Neuron (in vitro differentiated cells): ENCODE measurements at regions not wholly inside any gene's neighbourhood (a gene's known extent, or its start where the extent isn't known, plus 50 kb on each side); places are given as distances from the start of the nearest gene placed in this dataset.
"Not testable (repeated sequence)": the region's sequence is repeated elsewhere in the genome, so short reads cannot be mapped to it uniquely, and the experiment has no call there.

Source experiments
- H2AFZ ChIP-seq: one replicate; pipeline ENCODE4 v1.6.1; 2013; ENCODE audit warnings: low read depth, mild to moderate bottlenecking, inconsistent platforms, low read length, moderate library complexity
- H3K27me3 ChIP-seq: one replicate; pipeline ENCODE4 v1.6.1; 2013; ENCODE audit warnings: low read length; ENCODE audit not compliant: insufficient read depth
- H3K36me3 ChIP-seq: one replicate; pipeline ENCODE4 v1.6.1; 2013; ENCODE audit warnings: low read length; ENCODE audit not compliant: insufficient read depth
- H3K4me1 ChIP-seq: one replicate; pipeline ENCODE4 v1.6.1; 2013; ENCODE audit warnings: low read length; ENCODE audit not compliant: insufficient read depth
- H3K4me3 ChIP-seq: 2 replicates; pipeline ENCODE4 v1.5.1; 2013; ENCODE audit warnings: mild to moderate bottlenecking, low read length, moderate library complexity
- H3K9me3 ChIP-seq: one replicate; pipeline ENCODE4 v1.6.1; 2013; ENCODE audit warnings: low read length

DNA sequence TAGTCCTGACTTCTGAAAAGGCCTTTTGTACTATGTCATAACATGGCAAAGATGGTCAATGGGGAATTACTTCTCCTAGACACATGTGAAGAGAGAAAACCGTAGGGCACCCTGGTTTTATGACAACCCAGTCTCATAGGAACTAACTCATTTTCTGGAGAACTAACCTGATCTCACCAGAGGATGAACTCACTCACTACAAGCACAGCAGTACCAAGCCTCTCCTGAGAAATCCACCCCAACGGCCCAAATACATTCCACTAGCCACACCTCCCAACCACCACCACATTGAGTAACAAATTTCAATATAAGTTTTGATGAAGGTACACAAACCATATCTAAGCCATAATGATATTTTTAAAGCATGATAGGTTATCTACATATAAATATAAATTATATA lies 909.3 kb upstream of the CDH10 start:
- Histone ChIP-seq H3K4me1 (no peaks in the 10 kb centered on the region), H3K4me3 (no peak overlapping the region), H2AFZ (no peak overlapping the region), H3K36me3 (no peaks in the 10 kb centered on the region), H3K9me3 (no peaks in the 10 kb centered on the region), H3K27me3 (no peaks in the 10 kb centered on the region)

DNA sequence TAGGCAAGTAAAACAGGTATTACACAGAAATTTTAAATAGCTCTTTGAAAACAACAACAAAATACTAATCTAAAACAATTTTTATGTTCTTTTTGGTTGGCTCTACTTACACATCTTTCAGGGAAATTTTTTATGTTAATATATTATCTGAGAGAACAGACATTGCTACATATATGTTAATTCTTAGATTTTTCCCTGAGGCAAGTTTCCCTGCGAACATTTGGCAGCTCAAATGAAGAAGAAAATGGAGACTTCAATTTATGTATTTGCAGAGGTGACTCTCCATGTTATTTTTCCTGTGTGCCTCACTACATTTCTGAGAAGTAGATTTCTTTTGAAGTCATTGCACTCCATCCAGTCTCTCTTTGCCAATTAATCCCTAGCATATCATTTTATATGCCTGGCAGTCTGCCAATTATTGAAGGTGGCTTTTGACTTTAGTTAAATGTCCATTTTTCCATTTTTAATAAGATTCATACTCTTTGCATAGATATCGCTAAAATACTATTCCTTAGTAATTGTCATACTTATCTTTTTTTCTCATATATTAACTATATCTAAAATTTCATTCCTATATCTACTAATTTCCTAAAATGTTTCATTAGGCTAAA lies 908.2 kb upstream of the CDH10 start:
- Histone ChIP-seq H3K9me3 (no peaks in the 10 kb centered on the region), H3K36me3 (no peaks in the 10 kb centered on the region), H2AFZ (no peak overlapping the region), H3K27me3 (no peaks in the 10 kb centered on the region), H3K4me1 (no peaks in the 10 kb centered on the region), H3K4me3 (no peak overlapping the region)

DNA sequence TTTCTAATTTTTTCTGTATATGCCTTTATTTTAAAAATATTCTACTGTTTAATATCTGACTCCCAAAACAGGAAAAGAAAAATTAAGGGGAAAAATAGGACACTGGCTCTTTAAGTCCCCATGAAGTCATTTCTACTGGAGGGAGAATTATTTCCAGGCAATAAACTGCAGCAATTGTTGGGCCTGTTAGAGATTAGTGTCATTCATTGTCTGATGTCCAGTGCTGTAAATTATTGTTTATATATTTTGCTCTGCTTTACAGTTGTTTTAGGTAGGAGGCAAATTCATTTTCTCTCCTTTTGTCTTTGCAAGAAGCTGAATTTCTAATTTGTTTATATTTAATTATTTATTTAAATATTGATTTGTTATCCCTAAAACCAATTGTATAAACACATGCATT lies 906.0 kb upstream of the CDH10 start:
- no peaks in the 10 kb centered on the region for H3K9me3 ChIP-seq
- H3K27me3 ChIP-seq: no peaks in the 10 kb centered on the region
- no peak overlapping the region for H2AFZ ChIP-seq
- no peaks in the 10 kb centered on the region for H3K36me3 ChIP-seq
- H3K4me3 ChIP-seq: no peak overlapping the region
- no peaks in the 10 kb centered on the region for H3K4me1 ChIP-seq

DNA sequence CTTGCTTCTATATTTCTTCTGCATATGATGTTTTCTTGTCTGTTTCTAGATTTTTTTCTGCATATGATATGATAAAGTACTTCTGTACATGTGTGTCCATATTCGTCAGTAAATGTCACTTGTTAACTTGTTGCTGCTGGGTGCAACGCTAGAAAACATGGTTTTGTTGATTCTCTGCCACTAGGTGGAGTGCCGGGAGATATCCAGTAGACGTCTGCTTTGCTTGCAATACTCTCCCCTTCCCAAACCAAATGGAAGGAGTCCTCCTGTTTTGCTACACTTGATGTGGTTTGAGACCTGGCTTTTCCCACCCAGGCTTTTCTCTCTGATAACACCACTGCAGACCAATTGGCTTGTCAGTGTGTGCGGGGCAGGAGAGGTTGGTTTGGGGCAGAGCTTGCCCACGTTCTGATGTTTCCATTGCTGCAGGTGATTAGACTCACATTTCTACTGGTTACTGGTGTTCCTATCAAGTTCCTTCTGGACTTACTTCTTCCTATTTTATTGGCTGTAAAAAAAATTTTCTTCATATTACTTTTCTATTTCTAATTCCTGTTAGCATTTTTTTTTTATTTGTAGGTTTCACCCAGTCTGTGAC lies 900.0 kb upstream of the CDH10 start:
- H2AFZ ChIP-seq: no peak overlapping the region
- H3K36me3 ChIP-seq: no peaks in the 10 kb centered on the region
- H3K9me3 ChIP-seq: no peaks in the 10 kb centered on the region
- H3K4me3 ChIP-seq: no peak overlapping the region
- H3K4me1 ChIP-seq: peaks cover 3% of the 10 kb centered on the region
- H3K27me3 ChIP-seq: no peaks in the 10 kb centered on the region

DNA sequence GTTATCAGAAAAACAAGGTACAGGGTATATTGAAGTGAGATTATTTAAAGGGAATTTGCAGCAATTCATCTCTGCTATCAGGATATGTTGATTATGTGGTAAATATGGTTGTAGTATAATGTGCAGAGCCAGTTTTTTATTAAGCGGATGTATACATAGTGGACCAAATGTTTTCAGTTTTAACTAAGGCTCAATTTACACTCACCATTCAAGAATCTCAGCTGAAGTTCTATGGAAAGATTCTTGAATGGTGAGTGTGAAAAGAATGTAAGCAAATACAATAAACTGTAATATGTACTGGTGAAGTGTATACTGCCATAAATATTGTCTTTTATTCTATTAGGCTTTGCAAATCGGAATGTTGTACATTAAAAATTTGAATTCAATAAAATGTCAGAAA lies 895.9 kb upstream of the CDH10 start:
- H3K9me3 ChIP-seq: no peaks in the 10 kb centered on the region
- peaks cover 9% of the 10 kb centered on the region for H3K4me1 ChIP-seq
- H3K27me3 ChIP-seq: no peaks in the 10 kb centered on the region
- no peak overlapping the region for H3K4me3 ChIP-seq
- peak overlapping the region; percentile 46 for H2AFZ ChIP-seq
- H3K36me3 ChIP-seq: no peaks in the 10 kb centered on the region

DNA sequence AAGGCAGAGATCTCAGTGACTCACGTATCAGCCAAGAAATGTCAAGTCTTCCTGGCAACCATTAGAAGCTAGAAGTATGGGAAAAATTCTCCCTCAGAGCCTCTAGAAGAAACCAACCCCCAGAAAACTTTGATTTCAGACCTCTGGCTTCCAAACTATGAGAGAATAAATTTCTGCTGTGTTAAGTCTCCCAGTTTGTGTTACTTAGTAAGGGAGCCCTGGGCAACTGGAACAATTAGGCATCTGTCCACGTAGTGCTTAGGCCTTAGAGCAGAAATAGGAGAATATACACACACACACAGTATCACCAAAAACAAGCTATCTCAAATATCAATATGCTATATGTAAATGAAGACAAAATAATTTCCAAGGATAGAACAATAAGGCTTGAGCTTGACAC lies 894.8 kb upstream of the CDH10 start:
- Histone ChIP-seq H3K4me1 (peaks cover 9% of the 10 kb centered on the region), H3K4me3 (no peak overlapping the region), H2AFZ (no peak overlapping the region), H3K36me3 (no peaks in the 10 kb centered on the region), H3K9me3 (no peaks in the 10 kb centered on the region), H3K27me3 (no peaks in the 10 kb centered on the region)

DNA sequence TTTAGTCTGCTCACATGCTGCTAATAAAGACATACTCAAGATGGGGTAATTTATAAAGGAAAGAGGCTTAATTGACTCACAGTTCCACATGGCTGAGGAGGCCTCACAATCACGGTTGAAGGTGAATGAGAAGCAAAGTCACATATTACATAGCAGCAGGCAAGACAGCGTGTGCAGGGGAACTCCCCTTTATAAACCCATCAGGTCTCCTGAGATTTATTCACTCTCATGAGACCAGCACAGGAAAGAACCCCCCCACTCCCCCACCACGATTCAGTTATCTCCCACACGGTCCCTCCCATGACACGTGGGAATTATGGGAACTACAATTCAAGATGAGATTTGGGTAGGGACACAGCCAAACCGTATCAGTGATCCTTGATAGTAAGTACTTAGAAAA lies 891.7 kb upstream of the CDH10 start:
- not testable (repeated sequence) for H3K9me3 ChIP-seq, H3K36me3 ChIP-seq, H2AFZ ChIP-seq, H3K4me3 ChIP-seq, H3K27me3 ChIP-seq, H3K4me1 ChIP-seq

DNA sequence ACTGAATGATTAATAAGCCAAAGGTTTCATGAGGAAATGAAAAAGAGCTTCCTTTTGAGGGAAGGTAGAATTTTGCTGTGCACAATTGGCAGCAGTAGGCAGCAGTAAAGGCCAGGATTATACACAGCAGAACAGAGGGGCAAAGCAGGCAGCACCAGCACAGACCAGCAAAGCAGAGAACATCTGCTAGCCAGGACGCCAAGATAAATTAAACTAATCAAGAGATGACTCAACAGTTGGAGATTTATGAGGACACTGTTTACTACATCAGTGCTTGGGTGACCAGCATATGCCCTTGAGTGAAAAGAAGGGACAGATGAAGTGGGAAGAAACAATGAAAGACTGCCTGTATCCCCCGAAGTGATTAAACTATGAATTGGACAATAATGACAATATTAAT lies 871.4 kb upstream of the CDH10 start:
- Histone ChIP-seq H3K36me3 (no peaks in the 10 kb centered on the region), H3K4me1 (no peaks in the 10 kb centered on the region), H2AFZ (no peak overlapping the region), H3K27me3 (no peaks in the 10 kb centered on the region), H3K9me3 (no peaks in the 10 kb centered on the region), H3K4me3 (no peak overlapping the region)

DNA sequence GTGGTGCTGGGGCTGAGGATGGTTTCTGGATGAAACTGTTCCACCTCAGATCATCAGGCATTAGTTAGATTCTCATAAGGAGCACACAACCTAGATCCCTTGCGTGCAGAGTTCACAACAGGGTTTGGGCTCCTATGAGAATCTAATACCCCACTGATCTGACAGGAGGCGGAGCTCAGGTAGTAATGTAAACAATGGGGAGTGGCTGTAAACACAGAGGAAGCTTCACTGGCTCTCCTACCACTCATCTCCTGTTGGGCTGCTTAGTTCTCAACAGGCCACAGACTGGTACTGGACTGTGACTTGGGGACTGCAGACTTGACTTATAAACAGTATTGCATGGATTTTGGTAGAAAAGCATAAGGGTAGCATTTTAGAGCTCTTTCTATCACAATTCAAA lies 870.7 kb upstream of the CDH10 start:
- H3K4me3 ChIP-seq: no peak overlapping the region
- no peaks in the 10 kb centered on the region for H3K4me1 ChIP-seq
- H3K36me3 ChIP-seq: no peaks in the 10 kb centered on the region
- H3K27me3 ChIP-seq: no peaks in the 10 kb centered on the region
- no peak overlapping the region for H2AFZ ChIP-seq
- H3K9me3 ChIP-seq: no peaks in the 10 kb centered on the region

DNA sequence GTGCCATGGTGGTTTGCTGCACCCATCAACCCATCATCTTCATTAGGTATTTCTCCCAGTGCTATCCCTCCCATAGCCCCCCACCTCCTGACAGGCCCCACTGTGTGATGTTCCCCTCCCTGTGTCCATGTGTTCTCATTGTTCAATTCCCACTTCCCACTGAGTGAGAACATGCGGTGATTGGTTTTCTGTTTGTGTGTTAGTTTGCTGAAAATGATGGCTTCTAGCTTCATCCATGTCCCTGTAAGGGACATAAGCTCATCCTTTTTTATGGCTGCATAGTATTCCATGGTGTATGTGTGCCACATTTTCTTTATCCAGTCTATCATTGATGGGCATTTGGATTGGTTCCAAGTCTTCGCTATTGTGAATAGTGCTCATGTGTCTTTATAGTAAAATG lies 865.9 kb upstream of the CDH10 start:
- H3K4me1 ChIP-seq, H3K4me3 ChIP-seq, H3K9me3 ChIP-seq, H3K27me3 ChIP-seq, H3K36me3 ChIP-seq, H2AFZ ChIP-seq: not testable (repeated sequence)

DNA sequence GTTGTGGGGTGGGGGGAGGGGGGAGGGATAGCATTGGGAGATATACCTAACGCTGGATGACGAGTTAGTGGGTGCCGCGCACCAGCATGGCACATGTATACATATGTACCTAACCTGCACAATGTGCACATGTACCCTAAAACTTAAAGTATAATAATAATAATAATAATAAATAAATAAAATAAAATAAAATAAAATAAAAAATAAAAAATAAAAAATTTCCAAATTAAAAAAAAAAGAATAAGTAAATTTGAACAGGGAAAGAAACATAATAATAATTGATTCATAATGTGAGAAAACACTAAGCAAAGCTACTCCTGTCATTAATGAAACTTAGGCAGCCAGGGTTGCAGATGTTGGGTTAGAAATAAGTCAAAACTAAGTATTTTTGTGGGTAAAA lies 863.2 kb upstream of the CDH10 start:
- H3K36me3 ChIP-seq, H3K9me3 ChIP-seq, H2AFZ ChIP-seq, H3K27me3 ChIP-seq, H3K4me1 ChIP-seq, H3K4me3 ChIP-seq: not testable (repeated sequence)

DNA sequence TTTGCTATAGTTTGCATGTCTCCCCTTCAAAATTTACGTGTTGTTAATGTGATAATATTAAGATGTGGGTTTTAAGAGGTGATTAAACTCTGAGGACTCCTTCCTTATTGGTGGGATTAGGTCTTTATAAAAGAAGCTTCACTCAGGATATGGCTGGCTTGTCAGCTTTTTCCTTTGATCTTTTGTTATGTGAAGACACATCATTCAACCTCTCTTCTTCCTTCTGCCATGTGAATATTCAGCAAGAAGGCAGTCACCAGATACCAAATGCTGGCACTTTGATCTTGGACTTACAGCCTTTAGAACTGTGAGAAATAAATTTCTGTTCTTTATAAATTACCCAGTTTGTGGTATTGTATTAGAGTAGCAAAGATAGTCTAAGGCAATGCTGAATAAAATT lies 855.9 kb upstream of the CDH10 start:
- no peaks in the 10 kb centered on the region for H3K36me3 ChIP-seq
- no peak overlapping the region for H2AFZ ChIP-seq
- no peaks in the 10 kb centered on the region for H3K27me3 ChIP-seq
- H3K4me3 ChIP-seq: no peak overlapping the region
- peaks cover 3% of the 10 kb centered on the region for H3K4me1 ChIP-seq
- no peaks in the 10 kb centered on the region for H3K9me3 ChIP-seq

DNA sequence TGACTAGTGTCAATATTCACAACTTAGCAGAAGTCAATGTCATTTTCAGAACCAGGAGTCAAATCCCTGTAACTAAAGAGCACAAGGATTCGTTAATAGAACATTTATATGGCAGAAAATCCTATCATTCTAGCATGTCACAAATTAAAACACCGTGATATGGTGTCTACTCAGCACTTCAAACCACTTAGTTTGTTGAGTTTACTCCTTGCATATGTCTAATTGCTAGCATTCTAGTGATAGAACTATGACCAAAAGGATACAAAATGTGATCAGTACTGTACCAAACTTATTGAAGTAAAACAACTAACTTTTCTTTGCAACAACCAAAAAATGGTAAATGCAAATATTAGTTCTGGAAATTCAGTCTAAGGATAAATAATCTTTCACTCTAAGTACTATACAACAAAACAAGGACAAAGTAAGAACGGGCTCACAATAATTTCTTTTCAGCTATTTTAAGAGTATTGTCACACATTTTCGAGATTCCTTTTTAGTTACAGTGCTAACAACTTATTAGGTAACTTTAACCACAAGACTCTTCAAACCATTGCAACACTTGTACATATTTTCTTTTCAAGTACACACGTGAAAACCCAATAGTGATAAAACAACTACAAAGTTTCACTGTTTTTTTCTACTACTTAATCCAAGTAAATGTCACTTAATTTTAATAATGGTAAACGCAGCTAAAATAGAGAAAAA lies 845.2 kb upstream of the CDH10 start:
- Histone ChIP-seq H3K9me3 (no peaks in the 10 kb centered on the region), H3K4me3 (no peak overlapping the region)

DNA sequence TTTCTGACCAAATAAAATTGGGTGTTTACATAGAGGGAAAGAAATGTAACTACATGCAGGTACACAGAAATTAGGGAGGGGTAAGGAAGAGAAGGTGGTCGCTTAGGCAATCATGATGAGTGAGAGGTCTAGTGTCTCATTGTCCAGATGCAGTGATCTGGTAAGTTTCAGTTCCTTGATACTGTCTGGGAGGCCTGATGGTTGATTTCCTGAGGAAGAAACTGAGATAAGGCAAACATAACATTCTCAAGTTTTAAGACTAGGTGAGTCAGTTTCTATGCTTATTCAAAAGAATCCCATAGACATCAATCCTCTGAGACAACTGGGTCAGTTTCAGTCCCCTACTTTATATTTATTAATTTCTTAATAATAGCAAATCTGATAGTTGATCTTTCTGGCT lies 843.3 kb upstream of the CDH10 start:
- Histone ChIP-seq H2AFZ (no peak overlapping the region), H3K36me3 (no peaks in the 10 kb centered on the region), H3K27me3 (no peaks in the 10 kb centered on the region), H3K4me3 (no peak overlapping the region), H3K4me1 (no peaks in the 10 kb centered on the region), H3K9me3 (no peaks in the 10 kb centered on the region)

More for the DNA sequence above, 845.2 kb upstream of the CDH10 start:
- Histone ChIP-seq H3K36me3 (no peaks in the 10 kb centered on the region), H2AFZ (no peak overlapping the region), H3K27me3 (no peaks in the 10 kb centered on the region), H3K4me1 (no peaks in the 10 kb centered on the region)
